SKM-1 (cell line): ENCODE measurements at regions not wholly inside any gene's neighbourhood (a gene's known extent, or its start where the extent isn't known, plus 50 kb on each side); places are given as distances from the start of the nearest gene placed in this dataset.

ENCODE experiments used
- DNase-seq: peaks from one replicate; lab custom pipeline; 2025; ENCODE audit not compliant: unreplicated experiment; lab: John Stamatoyannopoulos, UW

- no peak for DNase-seq
Measured at GRCh38 chr5:142509026-142509425, 176.9 kb downstream of the FGF1 start.

GRCh38 chr5:142508591-142508990, 177.3 kb downstream of the FGF1 start:
- DNase-seq: no peak

GRCh38 chr5:142507531-142508372, 178.1 kb downstream of the FGF1 start:
- no peak for DNase-seq

DNA sequence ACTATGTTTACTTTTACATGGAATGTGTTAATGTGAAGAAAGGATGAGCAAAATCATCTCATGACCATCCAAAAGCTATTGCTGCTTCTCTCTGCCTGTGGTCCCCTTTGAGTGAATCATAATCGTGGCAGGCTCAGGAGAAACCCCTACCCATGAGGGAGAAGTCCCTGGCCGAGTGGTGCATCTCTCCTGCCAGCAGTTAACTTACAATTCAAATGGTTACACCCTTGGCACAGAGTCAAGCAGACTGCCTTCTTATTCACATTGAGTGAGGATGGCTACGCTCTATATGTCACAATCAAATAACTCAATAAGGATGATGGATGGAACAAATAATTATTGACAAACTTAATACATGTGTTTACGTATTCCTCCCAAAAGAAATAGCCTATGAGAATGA, 179.1 kb downstream of the FGF1 start:
- no peak for DNase-seq

DNA sequence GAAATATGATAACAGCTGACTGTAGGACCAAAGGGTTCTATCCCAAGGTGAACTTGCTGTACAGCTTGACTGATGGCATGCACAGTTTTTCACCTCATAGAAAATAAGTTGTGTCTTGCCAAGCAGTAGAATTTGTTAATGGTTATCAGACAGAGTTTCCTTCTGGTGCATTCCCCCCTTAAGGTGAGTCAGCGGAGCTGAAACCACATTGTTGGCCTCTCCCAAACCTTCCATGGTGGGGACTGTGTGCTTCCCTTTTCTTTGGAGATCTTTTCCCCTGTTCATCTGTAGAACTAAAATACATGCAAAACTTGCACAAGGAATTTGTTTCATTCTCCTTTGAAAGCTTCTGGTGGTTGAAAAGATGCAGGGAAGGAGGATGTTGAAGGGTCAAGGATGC, 179.8 kb downstream of the FGF1 start:
- DNase-seq: no peak

- DNase-seq: no peak
Measured at GRCh38 chr5:142501890-142502289, 177.1 kb upstream of the SPRY4 start.

GRCh38 chr5:142500227-142500905, 175.5 kb upstream of the SPRY4 start:
- DNase-seq: no peak

DNA sequence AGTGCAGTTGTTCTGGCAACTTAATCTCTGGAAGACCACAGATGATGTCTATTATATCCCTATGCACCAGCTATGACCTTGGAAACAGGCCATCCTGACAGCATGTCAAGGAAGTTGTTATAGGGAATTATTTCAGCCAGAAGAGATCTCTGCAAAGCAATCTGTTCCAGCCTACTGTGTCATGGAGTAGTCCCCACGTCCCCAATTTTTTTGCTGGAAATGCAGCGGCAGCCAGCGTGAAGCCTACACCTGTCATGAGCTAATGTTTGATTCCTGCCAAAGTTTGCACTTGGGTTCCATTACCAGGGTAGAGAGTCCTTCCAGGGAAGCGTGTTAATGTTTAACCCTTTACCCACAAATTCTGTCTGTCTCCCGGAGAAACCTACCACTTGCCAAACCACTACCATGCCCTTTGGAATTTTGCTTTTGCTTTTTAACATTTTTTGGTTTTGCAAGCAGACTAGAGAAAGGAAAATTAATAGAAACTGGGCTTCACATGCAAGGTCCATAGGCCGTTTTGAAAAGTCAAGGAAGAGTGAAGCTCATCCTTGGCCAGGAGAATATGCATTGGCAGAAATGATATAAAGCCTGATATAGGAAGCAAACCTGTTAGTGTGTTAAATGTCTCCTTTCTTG, 174.9 kb upstream of the SPRY4 start:
- no peak for DNase-seq

DNA sequence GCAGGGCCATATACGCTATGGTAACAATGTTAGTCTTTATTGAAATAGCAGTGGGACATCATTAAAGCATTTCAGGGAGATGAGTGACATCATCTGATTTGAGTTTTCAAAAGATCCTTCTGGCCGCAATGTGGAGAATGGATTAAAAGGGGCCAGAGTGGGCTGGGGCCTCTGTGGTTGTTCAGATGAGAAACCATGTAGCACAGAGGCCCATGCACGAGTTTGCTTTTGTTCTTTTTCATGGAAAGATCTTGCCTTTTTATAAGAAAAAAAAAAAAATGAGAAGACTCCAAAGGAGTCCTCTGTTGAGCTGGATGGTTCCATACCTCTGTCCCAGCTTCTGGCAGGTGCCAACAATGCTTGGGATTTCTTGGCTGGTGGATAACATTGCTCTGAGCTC, 173.5 kb upstream of the SPRY4 start:
- DNase-seq: no peak

GRCh38 chr5:142495531-142495930, 170.7 kb upstream of the SPRY4 start:
- DNase-seq: no peak

GRCh38 chr5:142493875-142494518, 169.2 kb upstream of the SPRY4 start:
- no peak for DNase-seq

- DNase-seq: no peak
Measured at GRCh38 chr5:142492781-142493281, 168.0 kb upstream of the SPRY4 start.

- no peak for DNase-seq
Measured at GRCh38 chr5:142491679-142492078, 166.9 kb upstream of the SPRY4 start.

DNA sequence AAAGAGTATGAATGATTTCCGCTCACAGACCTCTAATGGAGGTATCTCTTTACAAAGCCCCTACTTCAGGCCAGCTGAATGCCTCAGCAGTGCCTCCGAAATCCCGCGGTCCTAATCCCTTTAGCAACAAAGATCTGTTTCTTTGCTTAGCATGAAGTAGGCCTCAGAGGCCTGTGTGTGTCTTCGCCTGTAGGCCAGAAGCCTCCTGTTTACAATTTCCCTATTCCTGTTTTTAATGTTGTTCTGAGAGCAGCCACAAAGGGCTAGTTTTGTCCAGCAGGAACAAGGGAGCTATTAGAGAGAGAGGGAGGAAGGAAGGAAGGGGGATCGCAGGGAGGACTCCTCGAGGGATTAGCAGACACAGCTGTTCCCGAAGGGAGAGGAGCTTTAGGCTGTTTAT, 166.4 kb upstream of the SPRY4 start:
- no peak for DNase-seq

DNA sequence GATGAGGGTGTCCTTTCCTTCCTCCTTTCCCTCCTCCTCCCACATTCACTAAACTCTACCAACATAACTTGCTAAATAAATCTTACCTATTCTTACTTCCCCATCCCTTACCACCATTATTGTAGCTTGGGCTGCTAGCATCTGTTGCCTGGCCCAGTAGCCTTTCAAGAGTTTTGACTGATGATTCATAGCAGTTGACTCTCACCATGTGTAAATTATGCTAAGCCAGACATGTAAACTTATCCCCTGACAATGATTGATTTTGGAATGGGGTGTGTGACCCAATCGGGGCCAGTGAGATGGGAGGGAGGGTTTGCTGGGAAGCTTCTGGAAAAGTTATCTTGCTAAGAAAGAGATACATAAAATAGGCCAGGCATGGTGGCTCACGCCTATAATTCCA, 161.8 kb upstream of the SPRY4 start:
- no peak for DNase-seq

- DNase-seq: no peak
Measured at GRCh38 chr5:142486020-142486419, 161.2 kb upstream of the SPRY4 start.

DNA sequence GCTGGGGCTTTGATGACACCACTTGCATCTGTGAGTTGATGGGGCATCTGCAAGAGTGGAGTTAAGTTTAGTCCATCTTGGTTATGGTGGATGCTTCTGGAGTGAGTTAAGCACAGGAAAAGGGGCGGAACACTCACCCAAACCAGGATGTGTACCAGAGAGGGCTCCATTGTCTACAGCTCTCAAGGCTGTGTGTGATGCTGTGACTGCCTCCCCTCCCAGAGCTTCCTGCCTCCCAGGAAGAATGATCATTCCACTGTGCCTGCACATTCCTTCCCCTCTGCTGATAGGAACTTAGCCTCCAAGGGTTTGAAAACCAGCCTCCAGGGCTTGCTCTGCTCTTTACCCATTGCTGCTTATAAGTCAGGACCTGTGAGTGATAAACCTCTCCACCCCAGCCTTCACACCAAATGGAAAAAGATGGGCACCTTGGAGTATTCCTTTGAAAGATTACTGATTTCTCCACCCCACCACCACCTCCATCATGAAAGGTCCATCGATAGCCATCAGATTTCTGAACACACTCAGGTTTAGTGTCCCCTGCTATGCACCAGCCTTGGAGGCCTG, 160.1 kb upstream of the SPRY4 start:
- DNase-seq: no peak

DNA sequence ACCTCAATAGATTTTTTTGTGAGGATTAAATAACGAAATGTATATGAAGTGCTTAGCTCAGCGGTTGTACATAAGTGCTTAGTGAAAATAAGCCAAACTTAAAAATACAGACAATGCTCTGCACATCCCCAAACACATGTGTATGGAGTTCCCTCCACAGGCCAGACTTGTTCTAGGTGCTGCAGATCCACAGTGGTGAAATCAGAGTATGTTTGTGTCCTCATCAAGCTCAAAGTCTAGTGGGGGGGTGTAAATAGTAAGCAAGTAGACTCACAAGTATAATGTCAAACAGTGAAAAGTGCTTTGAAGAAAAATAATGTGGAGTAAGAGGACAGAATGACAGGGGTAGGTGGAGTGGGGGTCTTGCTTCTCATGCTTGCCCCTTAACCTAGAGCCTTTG, 157.4 kb upstream of the SPRY4 start:
- no peak for DNase-seq

- no peak for DNase-seq
Measured at GRCh38 chr5:142481410-142481809, 156.6 kb upstream of the SPRY4 start.

- no peak for DNase-seq
Measured at GRCh38 chr5:142479854-142480519, 155.2 kb upstream of the SPRY4 start.

DNA sequence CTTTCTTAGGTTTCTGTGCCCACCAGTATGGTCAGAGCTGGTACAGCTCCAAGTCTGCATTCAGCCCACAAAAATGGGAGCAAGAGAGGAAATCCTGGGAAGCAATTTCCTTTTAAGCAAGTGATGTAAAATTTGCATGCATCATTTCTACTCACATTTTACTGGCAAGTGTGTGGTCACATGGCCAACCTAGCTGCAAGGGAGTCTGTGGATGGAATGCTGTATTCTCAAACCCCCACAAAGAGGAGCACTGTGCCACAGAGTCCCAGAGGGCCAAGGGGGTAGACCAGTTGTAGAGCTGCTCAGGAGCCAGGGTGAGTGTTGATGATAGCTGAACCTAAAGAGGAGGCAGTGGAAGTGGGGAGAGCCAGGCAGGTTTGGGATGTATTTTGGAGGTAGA, 154.3 kb upstream of the SPRY4 start:
- no peak for DNase-seq
